MM.1S (cell line): ENCODE measurements at regions not wholly inside any gene's neighbourhood (a gene's known extent, or its start where the extent isn't known, plus 50 kb on each side); places are given as distances from the start of the nearest gene placed in this dataset.
"Not testable (repeated sequence)": the region's sequence is repeated elsewhere in the genome, so short reads cannot be mapped to it uniquely, and the experiment has no call there.

ENCODE experiments used
- DNase-seq: peaks from one replicate; pipeline ENCODE4 v3.0.0-alpha.2; 2015
- H2AFZ ChIP-seq: fragments of 300-600 bp; sonication (generic); 2 replicates; pipeline ENCODE4 v1.6.0; 2016; ENCODE audit warnings: antibody characterized with exemption, low read length
- H3F3A ChIP-seq: fragments of 300-600 bp; sonication (generic); 2 replicates; pipeline ENCODE4 v1.6.1; 2016; ENCODE audit warnings: mild to moderate bottlenecking, antibody characterized with exemption, low read length, moderate library complexity, mixed read lengths; ENCODE audit not compliant: insufficient read depth
- H3K27ac ChIP-seq: fragments of 300-600 bp; sonication (generic); 2 replicates; pipeline ENCODE4 v1.5.1; 2016; ENCODE audit warnings: mild to moderate bottlenecking, low read length
- H3K27me3 ChIP-seq: fragments of 300-600 bp; sonication (generic); replicated peaks from 2 replicates; pipeline ENCODE4 v1.6.0; 2016; ENCODE audit warnings: low read length; ENCODE audit not compliant: insufficient read depth
- H3K36me3 ChIP-seq: fragments of 300-600 bp; sonication (generic); replicated peaks from 2 replicates; pipeline ENCODE4 v1.6.1; 2016; ENCODE audit warnings: mild to moderate bottlenecking, low read length, mixed read lengths; ENCODE audit not compliant: insufficient read depth
- H3K4me1 ChIP-seq: fragments of 300-600 bp; sonication (generic); 2 replicates; pipeline ENCODE4 v1.6.1; 2016; ENCODE audit warnings: low read length, mixed read lengths
- H3K4me2 ChIP-seq: fragments of 300-600 bp; sonication (generic); 2 replicates; pipeline ENCODE4 v1.6.0; 2016; ENCODE audit warnings: low read depth, low read length
- H3K4me3 ChIP-seq: fragments of 300-600 bp; sonication (generic); 2 replicates; pipeline ENCODE4 v1.5.1; 2016; ENCODE audit warnings: low read length, mixed read lengths
- H3K79me2 ChIP-seq: fragments of 300-600 bp; sonication (generic); 2 replicates; pipeline ENCODE4 v1.6.1; 2016; ENCODE audit warnings: mixed run types, low read length, mixed read lengths
- H3K9ac ChIP-seq: fragments of 300-600 bp; sonication (generic); 2 replicates; pipeline ENCODE4 v1.6.1; 2016; ENCODE audit warnings: low read length, mixed read lengths
- H3K9me2 ChIP-seq: fragments of 300-600 bp; sonication (generic); replicated peaks from 2 replicates; pipeline ENCODE4 v1.6.1; 2016; ENCODE audit warnings: mild to moderate bottlenecking, low read length, mixed read lengths; ENCODE audit not compliant: insufficient read depth
- H3K9me3 ChIP-seq: fragments of 300-600 bp; sonication (generic); replicated peaks from 2 replicates; pipeline ENCODE4 v1.6.1; 2016; ENCODE audit warnings: mild to moderate bottlenecking, low read length, mixed read lengths; ENCODE audit not compliant: insufficient read depth
- H4K20me1 ChIP-seq: fragments of 300-600 bp; sonication (generic); 2 replicates; pipeline ENCODE4 v1.6.1; 2016; ENCODE audit warnings: mild to moderate bottlenecking, low read length, moderate library complexity, mixed read lengths; ENCODE audit not compliant: insufficient read depth
- CTCF ChIP-seq: fragments of 300-600 bp; sonication (generic); IDR thresholded peaks from 2 replicates; pipeline ENCODE4 v1.5.1; 2016; ENCODE audit warnings: antibody characterized with exemption, low read length, mixed read lengths
- EZH2 ChIP-seq: fragments of 300-600 bp; sonication (generic); optimal IDR thresholded peaks from 2 replicates; pipeline ENCODE3; 2017; ENCODE audit warnings: low read depth, mild to moderate bottlenecking, antibody characterized with exemption, low read length, mixed read lengths
- EZH2phosphoT487 ChIP-seq: fragments of 300-600 bp; sonication (generic); IDR thresholded peaks from 2 replicates; pipeline ENCODE4 v1.6.1; 2018; ENCODE audit warnings: antibody characterized with exemption, low read length

- no peak overlapping the region for H3K4me3 ChIP-seq
- no peaks in the 10 kb centered on the region for H4K20me1 ChIP-seq
- DNase-seq = no peak
- H3K9me2 ChIP-seq = no peaks in the 10 kb centered on the region
- H2AFZ ChIP-seq = no peak overlapping the region
- H3K4me1 ChIP-seq = no peaks in the 10 kb centered on the region
- no peak overlapping the region for H3K4me2 ChIP-seq
- no peak overlapping the region for H3K27ac ChIP-seq
- H3K9ac ChIP-seq = no peak overlapping the region
- H3K36me3 ChIP-seq = no peaks in the 10 kb centered on the region
- TF ChIP-seq CTCF (no peak), EZH2phosphoT487 (no peak), EZH2 (no peak)
- no peaks in the 10 kb centered on the region for H3K27me3 ChIP-seq
- H3K79me2 ChIP-seq = no peaks in the 10 kb centered on the region
- H3F3A ChIP-seq = no peaks in the 10 kb centered on the region
- H3K9me3 ChIP-seq = no peaks in the 10 kb centered on the region
Observed at GRCh38 chr12:76936275-76937193, 57.7 kb upstream of the CSRP2 start.

- H3K4me2 ChIP-seq, H3K9me2 ChIP-seq, H3K4me1 ChIP-seq, H3F3A ChIP-seq, H3K9me3 ChIP-seq, H3K79me2 ChIP-seq, H3K27ac ChIP-seq, DNase-seq, H2AFZ ChIP-seq, H3K36me3 ChIP-seq, H3K27me3 ChIP-seq, H3K9ac ChIP-seq, H3K4me3 ChIP-seq, H4K20me1 ChIP-seq: not testable (repeated sequence)
Observed at GRCh38 chr12:76933392-76933791, 54.6 kb upstream of the CSRP2 start.

DNA sequence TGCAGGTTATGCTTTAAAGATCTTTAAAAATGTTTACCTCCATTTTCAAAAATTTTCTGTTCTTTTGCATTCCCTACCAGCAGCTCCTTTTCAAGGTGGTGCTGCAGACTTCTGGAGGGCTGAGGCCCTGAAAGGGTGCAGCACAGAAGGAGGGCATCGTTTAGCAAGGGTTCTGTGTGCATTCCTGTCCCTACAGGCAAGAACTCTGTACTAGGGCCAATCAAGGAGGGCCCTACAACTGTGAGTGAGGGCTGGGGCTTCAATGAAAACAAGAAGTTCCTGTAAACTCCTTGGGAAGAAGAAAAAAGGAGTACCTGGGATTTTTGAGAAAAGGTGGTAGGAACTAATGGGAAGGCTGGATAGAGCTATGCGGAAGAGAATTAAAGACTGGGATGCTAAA, 50.7 kb upstream of the CSRP2 start:
- no peak for DNase-seq
- Histone ChIP-seq H3K79me2 (no peaks in the 10 kb centered on the region), H3F3A (no peaks in the 10 kb centered on the region), H3K4me3 (no peak overlapping the region), H3K4me2 (no peak overlapping the region), H4K20me1 (no peaks in the 10 kb centered on the region), H3K36me3 (no peaks in the 10 kb centered on the region), H3K9me2 (no peaks in the 10 kb centered on the region), H3K9ac (no peak overlapping the region), H3K27me3 (no peaks in the 10 kb centered on the region), H3K27ac (no peak overlapping the region), H3K4me1 (no peaks in the 10 kb centered on the region), H2AFZ (no peak overlapping the region), H3K9me3 (no peaks in the 10 kb centered on the region)
- TF ChIP-seq EZH2phosphoT487 (no peak), CTCF (no peak), EZH2 (no peak)
